Heart left ventricle (tissue), 13 donors: ENCODE measurements at regions not wholly inside any gene's neighbourhood (a gene's known extent, or its start where the extent isn't known, plus 50 kb on each side); places are given as distances from the start of the nearest gene placed in this dataset.

Source experiments
- CTCF ChIP-seq, 12 donors: fragments of 200-600 bp; sonication (generic) in 4 of 12; IDR thresholded peaks; one replicate each; pipeline versions ENCODE4 v1.5.0 to v1.8.0; 2018 to 2022; ENCODE audit warnings: antibody characterized with exemption in 12 of 12, mild to moderate bottlenecking in 5 of 12
- POLR2A ChIP-seq, 2 donors: fragments of 450-650 bp; IDR thresholded peaks; one replicate each; pipeline ENCODE4 v1.6.1; 2017; ENCODE audit warnings: antibody characterized with exemption in 2 of 2, mild to moderate bottlenecking in 2 of 2, moderate library complexity in 2 of 2
- donor health status: ischemic (EF 13 %, LVEDD 7.1; RV severe dilation, severe dysfunction).
- donor health status: DM: no; HTN: yes; CAD: no.
- donor health status: DM: no; HTN: no; CAD: no.
- donor health status: ischemic (EF 25% LVEDD 6.9; RV normal size, moderate dysfunction).
- donor health status: ischemic (EF 25% LVEDD 5.7; RV mildly dilated, moderate dysfunction).
- donor health status: ischemic (EF 35%, LVEDD 5.7; RV mildly dilated, moderate dysfunction).
- donor health status: nonischemic (EF 11% LVEDD 7.7; RV severe dilation, severe dysfunction).
- donor health status: DM: yes; HTN: yes; CAD: no.
- donor health status: PGD.
- donor health status: ischemic (EF 29% LVEDD 5.4; RV normal size, mild dysfunction).
- donor health status: nonischemic (EF 23%, LVEDD 6.1; RV moderate dilation, normal function).

- TF ChIP-seq CTCF (IDR thresholded peaks at IDR 0.05) = peak; percentile 74 to 96 (median 90)
- no peak for TF ChIP-seq POLR2A (IDR thresholded peaks at IDR 0.05)
Measured at GRCh38 chr12:23204933-23205778, 580.2 kb downstream of the ETNK1 start.
